NCI-H2081 (cell line): ENCODE measurements at regions not wholly inside any gene's neighbourhood (a gene's known extent, or its start where the extent isn't known, plus 50 kb on each side); places are given as distances from the start of the nearest gene placed in this dataset.

Experiments
- DNase-seq, 2 experiments: peaks; one replicate each; lab custom pipeline; 2025; lab: John Stamatoyannopoulos, UW

DNA sequence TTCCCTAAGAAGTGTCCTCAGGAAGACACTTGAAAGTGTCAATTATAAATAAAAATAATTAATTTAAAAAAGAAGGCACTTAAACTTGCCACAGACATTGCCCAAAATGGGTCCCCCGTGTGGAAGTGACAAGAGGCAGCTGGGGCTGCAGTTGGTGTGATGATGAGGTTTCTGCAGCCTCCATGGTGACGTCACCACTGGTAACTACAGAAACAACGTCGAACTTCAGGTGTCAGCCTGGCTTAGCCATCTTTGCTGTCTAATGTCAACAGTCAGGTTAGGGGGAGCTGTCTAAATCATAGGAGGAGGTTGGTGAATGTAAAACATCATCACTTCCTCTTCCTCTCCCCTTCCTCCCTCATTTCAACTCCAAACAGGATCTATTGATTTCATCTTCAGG, 328.6 kb downstream of the MN1 start:
- no peak for DNase-seq

DNA sequence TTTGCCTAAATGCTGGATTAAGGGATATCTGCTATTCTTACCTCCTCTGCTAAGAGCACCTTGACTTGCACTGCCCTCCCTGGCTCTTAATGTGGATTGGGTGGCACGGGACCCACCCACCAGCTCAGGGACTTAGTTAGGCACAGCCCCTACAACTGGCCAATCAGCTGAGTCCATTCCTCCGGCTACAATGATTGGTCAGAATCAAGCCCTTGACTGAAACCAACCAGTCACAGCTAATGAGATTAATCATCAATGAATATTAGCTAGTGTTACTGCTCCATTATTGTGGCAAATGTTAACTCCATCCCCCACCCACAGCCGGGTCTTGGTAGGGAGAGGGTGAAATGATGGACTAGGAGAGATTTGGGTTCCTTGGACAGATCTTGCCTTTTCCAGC, 328.0 kb downstream of the MN1 start:
- no peak for DNase-seq

DNA sequence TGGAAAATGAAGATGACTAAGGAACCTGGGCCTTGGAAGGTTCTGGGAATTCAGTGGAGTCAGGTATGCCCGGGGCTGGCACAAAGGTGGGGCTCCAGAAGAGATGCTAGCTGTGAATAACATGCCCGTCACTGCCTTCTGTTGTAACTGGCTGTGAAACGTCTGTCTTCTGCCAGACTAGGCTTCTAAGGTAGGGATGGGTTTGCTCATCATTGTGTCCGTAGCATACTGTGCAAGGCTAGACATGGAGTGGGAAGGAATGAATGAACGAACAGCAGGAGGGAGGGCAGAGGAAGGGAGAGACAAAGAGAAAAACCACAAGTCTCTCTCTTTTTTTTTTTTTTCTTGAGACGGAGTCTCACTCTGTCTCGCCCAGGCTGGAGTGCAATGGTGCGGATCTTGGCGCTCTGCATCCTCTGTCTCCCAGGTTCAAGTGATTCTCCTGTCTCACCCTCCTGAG, 327.4 kb downstream of the MN1 start:
- DNase-seq, result no peak

DNA sequence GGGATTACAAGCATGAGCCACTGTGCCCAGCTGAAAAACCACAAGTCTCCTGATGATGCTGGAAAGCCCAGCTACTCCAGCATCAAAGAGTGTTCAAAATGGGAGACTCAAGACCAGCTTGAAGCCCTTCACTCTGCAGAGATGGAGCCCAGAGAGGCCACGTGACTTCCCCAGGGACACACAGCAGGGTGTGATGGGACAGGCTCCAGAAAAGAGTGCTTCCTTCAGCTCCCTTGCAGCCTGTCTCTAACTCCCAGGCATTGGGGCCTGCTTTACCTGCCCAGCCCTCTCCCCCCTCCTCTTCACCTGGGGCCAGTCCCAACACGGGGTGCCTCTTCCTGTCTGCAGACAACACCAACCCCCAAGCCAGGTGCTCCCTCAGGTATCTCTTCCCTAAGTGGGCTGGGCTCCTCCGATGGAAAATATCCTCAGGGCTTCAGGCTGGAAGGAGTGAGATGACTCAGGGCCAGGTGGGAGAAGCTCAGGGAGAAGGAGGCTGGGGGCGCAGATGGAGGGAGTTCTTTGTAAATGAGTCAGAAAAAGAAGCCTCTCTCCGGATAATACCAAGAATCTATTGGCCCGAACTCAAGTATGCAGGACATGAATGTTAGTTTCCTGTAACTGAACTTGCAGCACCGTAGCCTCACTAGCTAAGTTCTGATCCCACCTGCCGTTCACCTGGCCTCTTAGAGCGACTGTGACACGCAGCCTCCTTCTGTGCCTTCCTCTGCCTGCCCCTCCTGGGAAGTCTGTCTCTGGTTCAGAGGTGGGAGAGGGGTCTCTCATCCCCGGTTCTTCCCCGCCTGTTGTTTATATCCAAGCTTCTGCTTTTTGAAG, 326.6 kb downstream of the MN1 start:
- DNase-seq, result no peak

DNA sequence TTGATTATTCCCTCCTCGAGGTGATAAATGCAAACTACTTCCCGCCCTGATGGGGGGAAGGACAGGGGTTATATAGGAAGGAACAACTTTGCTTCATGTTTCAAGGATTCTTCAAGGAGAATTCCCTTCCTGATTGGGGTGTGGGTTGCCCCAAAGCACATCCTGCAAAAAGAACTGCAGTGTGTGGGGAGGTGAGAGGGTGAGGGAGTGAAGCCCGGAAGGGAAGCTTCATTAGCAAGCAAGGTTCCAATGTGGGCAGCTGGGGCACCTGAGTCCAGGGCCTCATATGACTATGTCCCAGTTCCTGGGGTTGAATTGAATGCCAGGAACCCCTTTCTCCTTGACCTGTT, 326.0 kb downstream of the MN1 start:
- no peak for DNase-seq

DNA sequence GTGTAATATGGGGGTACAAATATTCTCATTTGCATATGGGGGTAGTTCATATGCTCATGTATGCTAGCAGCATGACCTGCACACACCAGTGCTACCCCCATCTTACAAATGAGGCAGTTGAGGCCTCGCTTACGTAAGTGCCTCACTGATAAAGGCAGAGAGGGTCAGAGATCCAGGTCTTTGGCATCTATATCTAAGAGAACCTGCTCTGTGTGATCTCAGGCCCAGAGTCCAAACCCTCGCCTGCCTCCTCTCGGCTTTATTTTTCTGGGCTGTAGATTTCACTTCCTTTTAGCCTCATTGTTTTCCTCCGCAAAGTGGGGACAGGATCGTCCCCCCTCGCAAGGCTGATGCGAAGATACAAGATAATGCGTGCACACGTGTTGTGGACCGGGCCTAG, 325.2 kb downstream of the MN1 start:
- DNase-seq, result no peak

DNA sequence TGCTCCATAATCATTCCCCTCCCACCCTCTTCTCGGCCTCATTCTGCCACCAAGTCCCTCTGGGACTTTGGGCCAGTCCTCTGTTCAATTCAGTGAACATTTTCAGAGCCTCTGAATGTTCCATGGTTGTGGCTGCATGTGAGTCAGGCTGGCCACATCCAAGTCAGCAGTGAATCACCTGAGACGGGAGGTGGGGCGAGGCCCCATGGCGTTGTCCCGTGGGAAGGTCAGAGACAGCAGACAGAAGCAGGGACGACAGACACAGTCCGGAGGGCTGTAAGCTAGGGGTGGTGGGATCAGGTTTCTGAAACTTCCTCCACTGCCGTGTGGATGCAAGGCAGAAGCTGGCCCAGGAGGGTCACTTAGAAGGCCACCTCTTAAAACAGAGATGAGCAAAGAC, 324.8 kb downstream of the MN1 start:
- no peak for DNase-seq

DNA sequence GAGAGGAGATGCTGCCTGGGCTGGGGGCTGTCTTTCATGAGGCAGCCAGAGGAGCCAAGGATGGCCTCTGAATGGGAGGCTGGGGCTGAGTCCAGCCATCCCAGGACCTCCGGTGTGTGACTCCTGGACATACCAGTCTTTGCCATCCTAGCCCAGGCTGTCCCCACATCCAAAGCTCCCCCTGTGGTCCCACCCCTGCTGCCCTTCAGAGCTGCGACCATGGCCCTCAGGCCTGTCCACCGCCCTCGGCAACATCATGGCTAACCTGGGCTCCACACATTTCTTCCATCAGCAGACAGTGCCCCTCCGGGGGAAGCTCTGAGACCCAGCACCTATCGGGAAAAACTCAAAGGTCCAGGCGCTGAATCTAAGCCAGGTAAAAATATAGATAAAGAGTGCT, 324.4 kb downstream of the MN1 start:
- DNase-seq, result no peak

DNA sequence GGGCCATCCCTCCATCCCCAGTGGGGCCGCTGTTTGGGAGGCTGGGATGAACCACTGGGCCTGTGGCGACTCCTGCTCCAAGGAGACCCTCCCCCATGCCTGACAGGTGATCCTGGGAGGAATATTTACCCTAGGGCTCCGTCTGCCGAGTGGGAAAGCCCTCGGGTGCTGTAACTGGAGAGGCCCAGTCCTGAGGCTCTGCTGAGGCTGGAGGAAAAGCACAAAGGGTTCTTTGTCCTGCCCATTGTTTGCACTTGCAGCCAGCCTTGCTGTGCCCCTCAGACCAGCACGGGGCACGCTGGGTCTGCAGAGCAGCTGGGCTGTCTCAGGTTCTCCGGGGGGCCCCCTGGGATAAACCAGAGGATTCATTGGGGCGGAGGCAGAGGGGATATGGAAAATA, 321.1 kb downstream of the MN1 start:
- peak in 1 of 2 experiments; percentile 33 for DNase-seq

DNA sequence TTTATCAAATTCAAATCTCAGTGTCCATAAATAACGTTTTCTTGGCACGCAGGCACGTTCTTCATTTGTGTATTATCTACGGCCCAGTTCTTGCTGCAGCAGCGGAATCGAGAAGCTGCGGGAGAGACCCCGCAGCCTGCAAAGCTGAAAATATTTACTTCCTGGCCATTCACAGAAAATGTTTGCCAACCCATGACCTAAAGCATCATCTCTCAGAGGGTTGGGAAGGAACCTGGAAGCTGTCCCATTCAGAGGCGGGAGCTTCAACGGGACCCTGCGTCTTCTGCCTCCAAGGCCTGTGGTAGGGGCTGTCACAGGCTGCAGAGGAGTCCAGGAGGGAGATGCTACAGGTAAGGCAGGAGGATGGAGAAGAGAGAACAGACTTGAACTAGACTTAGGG, 319.2 kb downstream of the MN1 start:
- DNase-seq, result no peak

DNA sequence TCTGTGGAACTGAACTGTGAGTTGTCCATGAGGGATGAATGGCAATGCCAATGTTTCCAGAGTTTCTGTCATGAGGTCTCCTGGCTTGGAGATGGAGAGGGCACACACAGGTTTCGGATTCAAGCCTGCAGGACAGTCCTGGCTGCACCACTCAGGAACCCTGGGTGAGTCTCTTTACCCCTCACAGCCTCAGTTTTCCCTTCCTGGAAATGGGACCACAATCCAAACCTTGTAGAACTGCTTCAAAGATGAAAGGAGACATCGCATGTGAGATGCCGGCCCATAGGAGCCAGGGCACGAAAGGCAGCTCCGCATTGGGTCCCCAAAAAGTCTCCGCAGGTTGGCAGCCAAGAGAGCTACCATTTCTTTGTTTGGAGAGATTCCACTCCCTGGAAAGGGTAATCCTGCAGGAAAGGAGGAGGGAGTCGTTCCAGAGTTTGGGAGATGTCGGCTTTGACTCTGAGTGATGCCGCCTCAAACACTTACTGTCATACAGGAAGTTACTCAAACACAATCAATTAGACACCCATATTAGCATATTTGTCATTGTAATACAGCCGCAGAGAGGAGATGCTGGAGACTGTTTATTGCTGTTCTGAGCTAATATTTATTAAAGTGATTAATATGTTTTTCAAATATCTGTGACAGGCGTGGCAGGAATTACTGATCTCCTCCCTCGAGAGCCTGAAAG, 318.3 kb downstream of the MN1 start:
- no peak for DNase-seq

DNA sequence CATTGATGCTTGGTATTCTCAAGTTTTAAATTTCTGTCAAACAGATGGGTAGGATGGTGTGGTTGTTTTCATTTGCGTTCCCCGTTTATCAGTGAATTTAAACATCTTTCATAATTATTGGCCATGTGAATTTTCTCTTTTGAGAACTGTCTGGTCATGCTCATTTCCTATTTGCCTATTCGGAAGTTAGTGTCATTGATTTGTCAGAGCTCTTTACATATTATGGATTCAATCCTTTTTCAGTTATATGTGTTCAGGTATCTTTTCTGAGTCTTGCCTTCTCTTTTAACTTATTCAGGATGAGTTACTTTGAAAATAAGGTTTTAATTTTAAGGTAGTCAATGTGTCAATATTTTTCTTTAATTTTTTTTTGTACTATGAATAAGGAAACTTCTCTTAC, 315.7 kb downstream of the MN1 start:
- no peak for DNase-seq

DNA sequence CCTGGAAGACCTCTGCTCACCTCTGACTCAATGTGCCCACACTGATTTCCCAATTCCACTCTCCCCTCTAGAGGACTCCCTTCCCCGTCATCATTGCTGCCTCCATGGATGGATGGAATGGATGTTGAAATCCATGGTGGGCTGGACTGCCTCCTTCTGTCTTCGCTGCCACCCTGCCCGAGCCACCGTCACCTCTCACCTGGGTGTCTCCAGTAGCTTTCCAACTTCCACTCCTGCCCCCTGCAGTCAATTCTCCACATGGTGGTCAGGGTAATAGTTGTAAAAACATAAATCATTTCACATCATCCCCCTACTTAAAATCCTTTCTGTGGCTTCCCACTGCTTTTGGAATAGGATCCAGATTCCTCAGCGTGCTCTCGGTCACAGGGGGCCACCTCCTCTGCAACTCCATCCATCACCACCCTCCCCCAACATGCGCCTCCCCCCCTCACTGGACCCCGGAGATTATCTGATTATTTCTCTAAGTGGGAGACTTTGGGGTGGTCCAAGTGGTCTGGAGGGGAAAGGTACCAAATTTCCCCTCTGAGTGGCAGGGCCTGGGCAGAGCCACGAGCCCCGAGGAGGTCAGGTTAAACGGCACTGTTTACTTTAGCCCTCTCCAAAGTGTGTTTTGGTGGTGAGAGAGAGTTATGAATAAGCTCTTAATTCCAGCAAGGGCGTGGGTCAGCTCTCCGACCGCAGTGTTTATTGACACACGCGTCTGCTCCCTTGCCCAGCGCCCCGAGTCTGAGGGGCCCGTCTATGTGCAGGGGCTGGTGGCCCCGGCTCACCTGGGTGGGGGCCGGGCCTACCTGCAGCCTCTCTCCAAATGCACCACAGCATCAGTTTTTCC, 313.7 kb downstream of the MN1 start:
- DNase-seq, result no peak

DNA sequence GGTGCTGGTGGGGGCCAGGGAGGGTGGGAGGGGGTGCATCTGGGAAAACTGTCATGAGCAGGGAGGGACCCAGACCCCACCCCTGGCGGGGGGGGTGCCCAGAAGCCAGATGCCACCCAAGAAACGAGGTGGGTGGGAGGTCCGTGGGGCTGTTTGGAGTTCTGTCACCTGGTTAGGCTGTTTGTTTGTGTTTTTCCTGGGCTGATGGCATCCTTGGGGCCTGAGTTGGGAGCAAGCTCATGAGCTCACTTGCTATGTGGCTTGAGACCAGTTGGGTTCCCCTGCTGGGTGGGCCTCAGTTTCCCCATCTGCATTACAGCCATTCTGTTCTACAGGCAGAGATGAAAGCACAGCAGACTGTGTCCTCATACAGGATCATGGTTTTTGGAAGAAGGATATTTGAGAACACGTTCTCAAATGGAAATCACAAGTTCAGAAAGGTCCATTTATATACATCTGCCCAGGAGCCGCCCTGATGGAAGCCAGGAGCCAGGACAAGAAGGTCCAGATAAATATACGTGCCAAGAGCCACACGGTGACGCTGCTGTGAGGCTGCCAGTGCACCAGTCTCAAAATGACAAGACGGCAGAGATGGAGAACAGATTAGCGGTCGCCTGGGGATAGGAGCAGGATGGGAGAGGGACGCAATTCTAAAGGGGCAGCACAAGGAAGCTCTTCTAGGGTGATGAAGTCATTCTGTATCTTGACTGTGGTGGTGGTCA, 312.9 kb downstream of the MN1 start:
- no peak for DNase-seq

DNA sequence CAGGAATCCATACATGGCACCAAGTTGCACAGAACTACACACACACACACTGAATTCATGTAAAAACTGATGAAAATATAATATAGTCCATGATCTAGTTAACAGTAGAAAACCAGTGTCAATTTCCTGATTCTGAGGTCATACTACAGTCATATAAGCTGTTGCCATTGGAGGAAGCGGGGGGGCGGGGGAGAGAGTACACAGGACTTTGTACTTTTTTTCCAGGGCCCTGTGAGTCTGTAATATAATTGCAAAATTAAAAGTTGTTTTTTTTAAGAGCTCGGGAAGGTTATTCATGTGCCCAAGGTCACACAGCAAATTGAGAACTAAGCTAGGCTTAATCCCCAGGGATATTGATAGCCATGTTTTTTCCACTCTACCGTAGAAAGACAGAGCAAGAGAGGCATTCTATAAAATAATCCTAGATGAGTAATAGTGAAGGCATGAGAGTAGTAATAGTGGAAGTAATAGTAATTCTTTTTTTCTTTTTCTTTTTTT, 312.3 kb downstream of the MN1 start:
- no peak for DNase-seq

DNA sequence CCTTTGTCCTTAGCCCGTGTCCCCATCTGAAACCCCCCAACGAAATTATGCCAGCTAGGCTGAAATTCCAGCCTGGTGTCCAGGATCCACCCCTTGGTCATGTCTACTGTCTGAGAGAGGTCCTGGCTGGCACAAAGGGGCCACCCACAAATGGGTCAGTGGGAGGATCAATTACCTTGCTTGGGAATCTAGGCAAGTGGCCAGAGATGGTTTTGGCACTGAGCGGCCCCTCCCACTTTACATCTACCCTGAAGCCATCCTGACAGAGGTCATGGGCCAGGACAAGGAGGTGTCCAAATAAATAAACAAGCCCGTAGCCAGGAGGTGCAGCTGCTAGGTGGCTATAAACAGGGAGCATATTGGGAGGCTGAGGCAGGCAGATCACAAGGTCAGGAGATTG, 311.5 kb downstream of the MN1 start:
- no peak for DNase-seq

DNA sequence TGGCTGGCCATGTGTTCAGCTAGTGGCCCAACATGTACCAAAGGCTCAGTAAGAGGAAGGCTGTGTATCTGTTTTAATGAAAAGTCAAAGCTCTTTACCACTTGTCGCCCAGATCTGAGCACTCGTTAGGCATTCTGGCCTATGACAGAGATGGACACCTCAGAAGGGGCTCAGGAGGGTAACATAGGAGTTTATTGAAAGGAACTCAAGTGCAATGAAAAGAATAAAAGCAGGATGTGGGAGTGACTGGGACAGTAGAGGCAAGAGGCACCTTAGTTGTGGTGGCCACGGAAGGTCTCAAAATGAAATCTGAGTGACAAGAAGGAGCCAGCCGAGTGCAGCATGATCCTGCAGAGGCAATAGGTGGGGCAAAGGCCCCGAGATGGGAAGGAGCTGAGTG, 309.7 kb downstream of the MN1 start:
- DNase-seq, result no peak

DNA sequence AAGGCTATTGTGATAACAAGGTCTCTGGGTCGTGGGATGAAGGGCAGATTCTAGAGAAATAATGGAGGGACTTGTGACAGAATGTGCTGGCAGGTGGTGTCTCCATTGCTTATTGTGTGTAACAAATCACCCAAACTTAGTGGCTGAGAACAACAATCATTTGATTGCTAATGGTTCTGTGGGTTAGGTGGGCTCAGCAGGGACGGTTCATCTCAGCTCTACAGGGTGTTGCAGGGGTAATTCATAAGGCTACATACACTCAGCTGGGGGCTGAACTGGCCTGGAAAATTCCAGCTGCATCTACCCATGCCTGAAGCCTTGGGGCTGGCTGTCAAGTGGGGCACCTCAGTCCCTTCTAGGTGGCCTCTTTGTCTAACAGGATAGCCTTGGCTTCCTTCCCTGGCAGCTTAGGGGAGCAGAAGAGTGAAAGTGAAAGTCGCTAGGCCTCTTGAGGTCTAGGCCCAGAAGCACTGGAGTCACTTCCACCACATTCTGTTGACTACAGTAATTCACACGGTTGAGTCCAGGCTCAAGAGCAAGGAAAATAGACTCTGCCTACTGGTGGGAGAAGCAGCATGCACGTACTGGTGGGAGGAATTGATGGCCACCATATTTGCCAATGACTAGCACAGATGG, 308.9 kb downstream of the MN1 start:
- no peak for DNase-seq

DNA sequence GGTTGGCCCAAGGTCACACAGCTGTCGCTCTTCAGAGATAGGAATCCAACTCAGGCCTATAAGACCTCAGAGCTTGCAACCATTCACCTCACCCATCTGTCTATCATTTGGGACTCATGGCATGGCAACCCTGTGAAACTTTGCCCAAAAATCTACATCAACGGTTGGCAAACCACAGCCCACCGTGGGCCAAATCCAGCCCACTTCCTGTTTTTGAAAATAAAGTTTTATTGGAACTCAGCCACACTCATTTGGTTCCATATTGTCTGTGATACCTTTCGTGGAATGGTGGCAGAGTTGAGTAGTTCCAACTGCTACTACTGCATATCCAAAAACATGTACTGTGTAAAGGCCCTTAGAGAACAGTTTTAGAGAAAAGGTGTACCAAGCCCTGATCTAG, 307.8 kb downstream of the MN1 start:
- no peak for DNase-seq

DNA sequence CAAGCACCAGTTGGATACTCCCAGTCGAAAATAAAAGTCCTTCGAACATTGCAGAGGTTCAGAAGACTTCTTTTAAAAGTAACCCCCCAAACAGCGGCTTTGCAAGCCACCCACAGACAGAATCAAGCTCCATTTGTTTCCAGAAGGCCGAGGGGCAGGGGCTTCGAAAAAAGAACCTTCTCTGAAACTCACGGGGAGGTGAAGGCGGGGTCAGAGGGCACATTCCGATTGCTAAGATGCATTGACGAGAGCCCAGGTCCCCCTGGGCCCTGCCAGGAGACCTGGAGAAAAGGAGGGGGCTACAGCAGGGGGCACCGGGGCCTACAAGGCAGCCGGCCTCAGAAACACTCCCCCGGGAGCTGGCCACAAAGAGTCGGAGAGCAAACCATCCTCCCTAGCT, 306.8 kb downstream of the MN1 start:
- DNase-seq, result no peak

DNA sequence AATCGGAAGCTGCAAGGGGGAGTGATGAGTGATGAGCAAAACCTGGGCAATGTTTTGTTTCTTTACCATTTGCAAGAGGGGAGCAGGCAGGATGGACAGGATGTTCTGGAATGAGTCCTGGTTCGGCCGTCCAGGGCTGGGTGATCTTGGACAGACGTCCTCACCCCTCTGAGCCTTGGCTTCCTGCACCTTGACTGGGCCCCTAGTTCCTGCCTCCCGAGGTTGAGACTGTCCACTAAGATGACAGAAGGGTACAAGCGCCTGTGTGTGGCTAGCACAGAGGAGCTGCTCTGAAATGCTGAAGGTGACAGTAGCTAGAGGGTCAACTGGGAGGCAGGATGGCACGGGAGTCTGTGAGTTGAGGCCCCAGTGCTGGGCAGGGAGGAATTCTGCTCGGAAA, 306.2 kb downstream of the MN1 start:
- no peak for DNase-seq

DNA sequence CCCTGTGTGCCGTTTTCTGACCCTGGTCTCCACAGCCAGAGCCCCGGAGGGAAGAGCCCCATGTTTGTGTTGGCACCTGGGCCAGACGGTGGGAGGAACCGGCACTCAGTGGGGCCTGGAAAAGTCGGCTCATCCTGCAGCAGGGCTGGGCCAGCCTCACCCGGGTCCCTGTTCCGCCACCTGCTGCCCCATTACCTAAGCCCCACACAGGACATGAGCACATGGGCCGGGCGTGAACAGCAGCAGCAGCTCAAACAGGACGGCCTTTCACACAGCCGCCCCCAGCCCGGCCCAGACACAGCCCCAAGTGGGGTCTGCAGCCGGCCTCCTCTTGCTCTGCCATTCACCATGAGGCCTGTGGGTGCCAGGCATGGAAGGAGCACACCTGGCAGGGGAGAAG, 302.4 kb downstream of the MN1 start:
- DNase-seq, result no peak
